ENCODE measurements at regions not wholly inside any gene's neighbourhood (a gene's known extent, or its start where the extent isn't known, plus 50 kb on each side); places are given as distances from the start of the nearest gene placed in this dataset.

- no peaks in the 10 kb centered on the region for H3K9me3 ChIP-seq (ENCODE audit: low read depth)
- H3K36me3 ChIP-seq (replicated peaks; ENCODE audit: insufficient read depth, low read depth) = no peaks in the 10 kb centered on the region
- H4K20me1 ChIP-seq (ENCODE audit: insufficient read depth, poor library complexity, severe bottlenecking) = no peaks in the 10 kb centered on the region
- no peaks in the 10 kb centered on the region for H3K79me2 ChIP-seq
- H2AFZ ChIP-seq = no peak overlapping the region
- TF ChIP-seq CTCF (IDR thresholded peaks at IDR 0.05; ENCODE audit: poor library complexity) (peak; percentile 48), EZH2phosphoT487 (IDR thresholded peaks at IDR 0.05; ENCODE audit: low read depth, severe bottlenecking, unreplicated experiment) (no peak)
- H3K9me2 ChIP-seq (replicated peaks; ENCODE audit: insufficient read depth) = no peaks in the 10 kb centered on the region
- peak; percentile 44 for DNase-seq (ENCODE audit: low spot score)
- H3K27me3 ChIP-seq = no peaks in the 10 kb centered on the region
- 69% methylated on average over 10 of the region's 10 CpGs for WGBS (ENCODE audit: low lambda C conversion rate, missing lambda C conversion rate)
- H3K4me2 ChIP-seq = no peak overlapping the region
- H3K27ac ChIP-seq = no peak overlapping the region
- H3K4me1 ChIP-seq (ENCODE audit: insufficient read depth) = no peaks in the 10 kb centered on the region
- H3K4me3 ChIP-seq = no peak overlapping the region
These were observed 1092.3 kb downstream of the ARAP2 start for GRCh38 chr4:35151816-35152572.

GRCh38 chr4:35163168-35163567 lies 1081.1 kb downstream of the ARAP2 start:
- H2AFZ ChIP-seq = no peak overlapping the region
- no peaks in the 10 kb centered on the region for H3K9me3 ChIP-seq (ENCODE audit: low read depth)

DNA sequence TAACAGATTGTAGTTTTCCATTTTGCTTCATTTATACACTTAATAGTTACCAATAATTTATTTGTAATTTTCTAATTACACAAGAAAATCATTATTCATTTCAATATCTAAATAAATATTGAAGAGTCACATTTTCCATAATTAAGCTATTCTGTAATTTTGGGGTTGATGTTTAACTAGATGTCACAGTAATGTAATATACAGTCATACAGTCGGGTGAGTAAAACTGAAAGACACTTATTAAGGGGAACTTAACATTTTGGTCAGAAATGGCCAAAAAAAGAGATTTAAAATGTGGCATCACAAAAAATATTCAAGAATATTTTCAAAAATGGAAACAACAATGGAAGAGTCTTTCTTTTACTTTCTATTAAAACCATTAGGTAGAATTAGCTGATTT lies 1080.3 kb downstream of the ARAP2 start:
- no peak for DNase-seq (ENCODE audit: low spot score)
- 95% methylated on average over 1 of the region's 1 CpG for WGBS (ENCODE audit: low lambda C conversion rate, missing lambda C conversion rate)
- Histone ChIP-seq H3K9me3 (ENCODE audit: low read depth) (no peaks in the 10 kb centered on the region), H3K4me1 (ENCODE audit: insufficient read depth) (no peaks in the 10 kb centered on the region), H3K4me2 (no peak overlapping the region), H3K36me3 (replicated peaks; ENCODE audit: insufficient read depth, low read depth) (no peaks in the 10 kb centered on the region), H3K9me2 (replicated peaks; ENCODE audit: insufficient read depth) (no peaks in the 10 kb centered on the region), H2AFZ (no peak overlapping the region), H3K27me3 (no peaks in the 10 kb centered on the region), H3K79me2 (no peaks in the 10 kb centered on the region), H3K27ac (no peak overlapping the region), H4K20me1 (ENCODE audit: insufficient read depth, poor library complexity, severe bottlenecking) (no peaks in the 10 kb centered on the region), H3K4me3 (no peak overlapping the region)
- TF ChIP-seq EZH2phosphoT487 (IDR thresholded peaks at IDR 0.05; ENCODE audit: low read depth, severe bottlenecking, unreplicated experiment) (no peak), EZH2 (IDR thresholded peaks at IDR 0.05; ENCODE audit: borderline replicate concordance) (no peak), CTCF (IDR thresholded peaks at IDR 0.05; ENCODE audit: poor library complexity) (no peak)

More at GRCh38 chr4:35163168-35163567, 1081.1 kb downstream of the ARAP2 start:
- H3K4me2 ChIP-seq = no peak overlapping the region
- no peak for DNase-seq (ENCODE audit: low spot score)
- TF ChIP-seq EZH2phosphoT487 (IDR thresholded peaks at IDR 0.05; ENCODE audit: low read depth, severe bottlenecking, unreplicated experiment) = no peak
- H3K4me3 ChIP-seq = no peak overlapping the region
- no peaks in the 10 kb centered on the region for H3K27me3 ChIP-seq
- H3K9me2 ChIP-seq (replicated peaks; ENCODE audit: insufficient read depth) = no peaks in the 10 kb centered on the region
- no peaks in the 10 kb centered on the region for H3K4me1 ChIP-seq (ENCODE audit: insufficient read depth)
- no peaks in the 10 kb centered on the region for H3K79me2 ChIP-seq
- 52% methylated on average over 1 of the region's 1 CpG for WGBS (ENCODE audit: low lambda C conversion rate, missing lambda C conversion rate)
- no peak overlapping the region for H3K27ac ChIP-seq
- no peaks in the 10 kb centered on the region for H3K36me3 ChIP-seq (replicated peaks; ENCODE audit: insufficient read depth, low read depth)
- no peaks in the 10 kb centered on the region for H4K20me1 ChIP-seq (ENCODE audit: insufficient read depth, poor library complexity, severe bottlenecking)

DNA sequence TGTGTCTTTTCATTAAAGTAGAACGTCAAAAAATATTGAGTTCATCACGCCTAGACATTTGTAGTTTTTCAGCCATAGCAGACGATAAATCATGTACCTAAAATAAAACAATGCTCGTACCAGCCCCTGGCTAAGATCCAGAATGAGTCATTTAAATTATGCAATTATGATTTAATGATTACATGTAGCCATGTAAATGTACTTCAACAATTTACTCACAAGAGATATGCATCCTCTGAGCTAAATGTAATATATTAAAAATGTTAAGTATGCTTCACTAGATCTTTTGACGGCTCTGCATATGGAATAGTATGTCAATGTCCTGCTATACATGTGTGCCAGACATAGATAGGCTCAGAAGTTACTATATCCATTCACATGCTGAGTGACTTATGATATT lies 1077.8 kb downstream of the ARAP2 start:
- TF ChIP-seq EZH2 (IDR thresholded peaks at IDR 0.05; ENCODE audit: borderline replicate concordance) = no peak
- no peak for TF ChIP-seq CTCF (IDR thresholded peaks at IDR 0.05; ENCODE audit: poor library complexity)
- no peak for TF ChIP-seq EZH2phosphoT487 (IDR thresholded peaks at IDR 0.05; ENCODE audit: low read depth, severe bottlenecking, unreplicated experiment)
- Histone ChIP-seq H3K9me3 (ENCODE audit: low read depth) (no peaks in the 10 kb centered on the region), H3K4me3 (no peak overlapping the region), H2AFZ (no peak overlapping the region), H3K27me3 (no peaks in the 10 kb centered on the region), H4K20me1 (ENCODE audit: insufficient read depth, poor library complexity, severe bottlenecking) (no peaks in the 10 kb centered on the region), H3K79me2 (no peaks in the 10 kb centered on the region), H3K9me2 (replicated peaks; ENCODE audit: insufficient read depth) (no peaks in the 10 kb centered on the region), H3K4me1 (ENCODE audit: insufficient read depth) (no peaks in the 10 kb centered on the region), H3K27ac (no peak overlapping the region), H3K4me2 (no peak overlapping the region), H3K36me3 (replicated peaks; ENCODE audit: insufficient read depth, low read depth) (no peaks in the 10 kb centered on the region)
- 93% methylated on average over 5 of the region's 5 CpGs for WGBS (ENCODE audit: low lambda C conversion rate, missing lambda C conversion rate)
- DNase-seq (ENCODE audit: low spot score) = no peak
